HCT116 (cell line): ENCODE measurements at regions not wholly inside any gene's neighbourhood (a gene's known extent, or its start where the extent isn't known, plus 50 kb on each side); places are given as distances from the start of the nearest gene placed in this dataset.

Source experiments
- ATAC-seq: fragments of 200-7000 bp; cut with Tn5 transposase; 2 replicates; pipeline ENCODE4 v1.9.1; 2020; ENCODE audit warnings: mild to moderate bottlenecking, moderate library complexity
- BruUV-seq: library from RNA; stranded (reverse); fragments of 400-500 nt; replicated peaks from 2 replicates; lab custom pipeline; 2021; lab: Mats Ljungman, UMichigan
- CTCF ChIA-PET: fragments of 300-600 bp; sonication (Branson Sonifier 250); formaldehyde crosslinking; loops from one replicate; lab custom pipeline; 2021; ENCODE audit warnings: antibody characterized with exemption; lab: Charles Lee
- POLR2A ChIA-PET: fragments of 300-600, 350-600 bp; sonication (Branson Sonifier 250); formaldehyde crosslinking; loops from one replicate; lab custom pipeline; 2021; ENCODE audit warnings: antibody characterized with exemption; lab: Charles Lee
- RAD21 ChIA-PET, 2 experiments: fragments of 300-600 bp; sonication (Branson Sonifier 250); formaldehyde crosslinking; loops; one replicate each; lab custom pipeline; 2023; ENCODE audit warnings: low total read pairs in 2 of 2; ENCODE audit not compliant: uncharacterized antibody in 2 of 2, unreplicated experiment in 2 of 2, low non-redundant PET in 1 of 2; lab: Charles Lee
- DNase-seq: peaks from one replicate; pipeline ENCODE4 v3.0.0-alpha.2; 2010; ENCODE audit warnings: low read depth, low spot score
- H2AFZ ChIP-seq: fragments of 200-600 bp; shearing (Covaris generic), sonication (generic); 2 replicates; pipeline ENCODE4 v1.6.1; 2017; ENCODE audit warnings: low read depth, mixed run types, mixed read lengths, antibody characterized with exemption, low read length; ENCODE audit not compliant: poor library complexity, severe bottlenecking
- H3K27ac ChIP-seq: 2 replicates; pipeline ENCODE4 v1.5.1; 2012; ENCODE audit warnings: low read depth, low read length
- H3K27me3 ChIP-seq: fragments of 200-600 bp; sonication (generic); 2 replicates; pipeline ENCODE4 v1.6.1; 2016; ENCODE audit warnings: mixed run types, low read length, mixed read lengths; ENCODE audit not compliant: insufficient read depth
- H3K36me3 ChIP-seq, 2 experiments: fragments of 200-500 bp in 1 of 2; fragments of 200-600 bp in 1 of 2; sonication (Bioruptor generic) in 1 of 2; sonication (generic) in 1 of 2; 2 replicates each; pipeline versions ENCODE4 v1.5.1 to v1.6.1; 2014 to 2016; ENCODE audit warnings: low read length in 2 of 2, inconsistent platforms in 1 of 2, mixed read lengths in 1 of 2, mixed run types in 1 of 2; ENCODE audit not compliant: insufficient read depth in 2 of 2, control insufficient read depth in 1 of 2
- H3K4me1 ChIP-seq, 2 experiments: fragments of 200-600 bp in 1 of 2; sonication (generic) in 1 of 2; 2 replicates each; pipeline versions ENCODE4 v1.5.1 to v1.6.1; 2012 to 2017; ENCODE audit warnings: low read length in 2 of 2, inconsistent platforms in 1 of 2, mild to moderate bottlenecking in 1 of 2, mixed read lengths in 1 of 2, mixed run types in 1 of 2, moderate library complexity in 1 of 2; ENCODE audit not compliant: insufficient read depth in 2 of 2, control insufficient read depth in 1 of 2
- H3K4me2 ChIP-seq: fragments of 200-600 bp; sonication (generic); 2 replicates; pipeline ENCODE4 v1.6.1; 2017; ENCODE audit warnings: mixed run types, low read length, mixed read lengths
- H3K4me3 ChIP-seq, 2 experiments: fragments of 200-600 bp in 1 of 2; sonication (generic) in 1 of 2; replicated peaks in 1 of 2; 2 replicates each; pipeline ENCODE4 v1.5.1; 2011 to 2016; ENCODE audit warnings: low read length in 2 of 2, control low read depth in 1 of 2, low read depth in 1 of 2, mild to moderate bottlenecking in 1 of 2, mixed read lengths in 1 of 2, mixed run types in 1 of 2
- H3K79me2 ChIP-seq: fragments of 200-600 bp; sonication (generic); 2 replicates; pipeline ENCODE4 v1.6.1; 2017; ENCODE audit warnings: mild to moderate bottlenecking, mixed run types, low read length, moderate library complexity, mixed read lengths; ENCODE audit not compliant: insufficient read depth
- H3K9ac ChIP-seq: fragments of 200-600 bp; sonication (generic); 2 replicates; pipeline ENCODE4 v1.6.1; 2016; ENCODE audit warnings: low read length, mixed read lengths
- H3K9me2 ChIP-seq: fragments of 200-600 bp; sonication (generic), shearing (Covaris generic); 2 replicates; pipeline ENCODE4 v1.6.1; 2017; ENCODE audit warnings: mixed run types, mild to moderate bottlenecking, moderate library complexity; ENCODE audit not compliant: insufficient read depth
- H3K9me3 ChIP-seq, 2 experiments: fragments of 200-500 bp in 1 of 2; fragments of 200-600 bp in 1 of 2; sonication (Bioruptor generic) in 1 of 2; sonication (generic) in 1 of 2; 2 replicates each; pipeline ENCODE4 v1.6.1; 2014 to 2017; ENCODE audit warnings: low read length in 2 of 2, mixed read lengths in 2 of 2, inconsistent platforms in 1 of 2, low read depth in 1 of 2, mild to moderate bottlenecking in 1 of 2, mixed run types in 1 of 2, moderate library complexity in 1 of 2; ENCODE audit not compliant: control insufficient read depth in 1 of 2, insufficient read depth in 1 of 2
- H4K20me1 ChIP-seq: fragments of 200-600 bp; sonication (generic), shearing (Covaris generic); 2 replicates; pipeline ENCODE4 v1.6.1; 2017; ENCODE audit warnings: mixed run types, mild to moderate bottlenecking, moderate library complexity; ENCODE audit not compliant: insufficient read depth
- CBX3 ChIP-seq: IDR thresholded peaks from 2 replicates; pipeline ENCODE4 v1.6.1; 2012; ENCODE audit warnings: low read depth
- CEBPB ChIP-seq: IDR thresholded peaks from 2 replicates; pipeline ENCODE4 v1.6.1; 2012; ENCODE audit warnings: low read depth
- EGR1 ChIP-seq: IDR thresholded peaks from 2 replicates; pipeline ENCODE4 v1.6.1; 2012; ENCODE audit warnings: low read depth
- ELF1 ChIP-seq: IDR thresholded peaks from 2 replicates; pipeline ENCODE4 v1.6.1; 2012; ENCODE audit warnings: low read depth, borderline replicate concordance
- EZH2 ChIP-seq: fragments of 200-600 bp; sonication (generic); IDR thresholded peaks from 2 replicates; pipeline ENCODE4 v1.6.1; 2017; ENCODE audit warnings: antibody characterized with exemption, mixed run types
- EZH2phosphoT487 ChIP-seq: fragments of 200-600 bp; IDR thresholded peaks from 2 replicates; pipeline ENCODE4 v1.6.1; 2018; ENCODE audit warnings: antibody characterized with exemption, borderline replicate concordance
- FOSL1 ChIP-seq: IDR thresholded peaks from 2 replicates; pipeline ENCODE4 v1.6.1; 2012; ENCODE audit warnings: low read depth
- POLR2A ChIP-seq: IDR thresholded peaks from 2 replicates; pipeline ENCODE4 v1.7.0; 2011; ENCODE audit warnings: borderline replicate concordance; ENCODE audit not compliant: insufficient read depth, insufficient read length; ENCODE audit errors: extremely low read depth
- POLR2AphosphoS5 ChIP-seq: IDR thresholded peaks from 2 replicates; pipeline ENCODE4 v1.6.1; 2011; ENCODE audit warnings: mild to moderate bottlenecking, low read depth, low read length, moderate library complexity
- RAD21 ChIP-seq: IDR thresholded peaks from 2 replicates; pipeline ENCODE4 v1.6.1; 2012; ENCODE audit warnings: low read depth, mild to moderate bottlenecking
- SIN3A ChIP-seq: IDR thresholded peaks from 2 replicates; pipeline ENCODE4 v1.6.1; 2012; ENCODE audit warnings: low read depth
- SRF ChIP-seq: IDR thresholded peaks from 2 replicates; pipeline ENCODE4 v1.6.1; 2012; ENCODE audit warnings: low read depth
- TCF7L2 ChIP-seq: IDR thresholded peaks from 2 replicates; pipeline ENCODE4 v1.7.0; 2011; ENCODE audit warnings: borderline replicate concordance, inconsistent platforms; ENCODE audit not compliant: insufficient read depth, insufficient read length; ENCODE audit errors: extremely low read depth
- YY1 ChIP-seq: IDR thresholded peaks from 2 replicates; pipeline ENCODE4 v1.6.1; 2011; ENCODE audit warnings: low read length, low read depth, moderate library complexity, mild to moderate bottlenecking; ENCODE audit not compliant: insufficient replicate concordance; ENCODE audit errors: extremely low read depth
- ZNF274 ChIP-seq: fragments of 200-500 bp; sonication (Bioruptor generic); IDR thresholded peaks from 2 replicates; pipeline ENCODE4 v1.6.1; 2014; ENCODE audit warnings: mild to moderate bottlenecking, low read depth, low read length, inconsistent platforms
- intact Hi-C: fragments of 100-400 bp; cut with micrococcal nuclease; formaldehyde crosslinking; loops from 2 replicates; pipeline ENCODE4 v1.10.0; 2022
- TF ChIP-seq, protein P1 (sequence below): IDR thresholded peaks from 2 replicates; pipeline ENCODE4 v1.6.1; 2011; ENCODE audit warnings: mild to moderate bottlenecking, low read length, moderate library complexity; ENCODE audit not compliant: insufficient replicate concordance; ENCODE audit errors: extremely low read depth
- TF ChIP-seq, protein P2 (sequence below): IDR thresholded peaks from 2 replicates; pipeline ENCODE4 v1.6.1; 2012
- TF ChIP-seq, protein P3 (sequence below), 3 experiments: fragments of 200-600 bp in 1 of 3; sonication (generic) in 1 of 3; IDR thresholded peaks in 2 of 3; conservative IDR thresholded peaks in 1 of 3; 2 replicates each; pipeline ENCODE4 v1.5.1; 2012 to 2017; ENCODE audit warnings: low read depth in 2 of 3, low read length in 2 of 3, antibody characterized with exemption in 1 of 3, borderline replicate concordance in 1 of 3, control low read depth in 1 of 3, mild to moderate bottlenecking in 1 of 3, mixed read lengths in 1 of 3, mixed run types in 1 of 3, moderate library complexity in 1 of 3; ENCODE audit not compliant: insufficient read depth in 1 of 3
- TF ChIP-seq, protein P4 (sequence below): IDR thresholded peaks from 2 replicates; pipeline ENCODE4 v1.6.1; 2012; ENCODE audit warnings: low read depth
- TF ChIP-seq, protein P5 (sequence below): IDR thresholded peaks from 2 replicates; pipeline ENCODE4 v1.6.1; 2012

DNA sequence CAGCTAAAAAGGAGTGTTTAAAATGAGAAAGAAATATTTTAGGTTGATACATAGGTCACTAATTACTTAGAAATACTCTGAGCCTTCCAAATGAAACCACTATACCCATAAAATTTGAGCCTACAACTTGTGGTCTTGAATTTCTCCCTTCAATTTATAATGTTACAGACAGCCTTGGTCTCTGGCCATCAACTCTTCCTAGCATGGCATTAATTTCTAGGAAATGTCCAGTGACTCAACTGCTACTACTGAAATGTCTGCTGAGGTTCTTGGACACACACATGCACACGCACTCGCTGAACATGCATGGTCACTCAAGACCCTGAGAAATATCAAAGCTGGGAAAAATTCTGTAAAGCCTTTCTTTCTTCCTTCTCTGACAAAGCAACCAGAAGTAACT lies 61.1 kb upstream of the SAMSN1 start:
- TF ChIP-seq, protein P1, sequence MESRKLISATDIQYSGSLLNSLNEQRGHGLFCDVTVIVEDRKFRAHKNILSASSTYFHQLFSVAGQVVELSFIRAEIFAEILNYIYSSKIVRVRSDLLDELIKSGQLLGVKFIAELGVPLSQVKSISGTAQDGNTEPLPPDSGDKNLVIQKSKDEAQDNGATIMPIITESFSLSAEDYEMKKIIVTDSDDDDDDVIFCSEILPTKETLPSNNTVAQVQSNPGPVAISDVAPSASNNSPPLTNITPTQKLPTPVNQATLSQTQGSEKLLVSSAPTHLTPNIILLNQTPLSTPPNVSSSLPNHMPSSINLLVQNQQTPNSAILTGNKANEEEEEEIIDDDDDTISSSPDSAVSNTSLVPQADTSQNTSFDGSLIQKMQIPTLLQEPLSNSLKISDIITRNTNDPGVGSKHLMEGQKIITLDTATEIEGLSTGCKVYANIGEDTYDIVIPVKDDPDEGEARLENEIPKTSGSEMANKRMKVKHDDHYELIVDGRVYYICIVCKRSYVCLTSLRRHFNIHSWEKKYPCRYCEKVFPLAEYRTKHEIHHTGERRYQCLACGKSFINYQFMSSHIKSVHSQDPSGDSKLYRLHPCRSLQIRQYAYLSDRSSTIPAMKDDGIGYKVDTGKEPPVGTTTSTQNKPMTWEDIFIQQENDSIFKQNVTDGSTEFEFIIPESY = no peak
- TF ChIP-seq, protein P2, sequence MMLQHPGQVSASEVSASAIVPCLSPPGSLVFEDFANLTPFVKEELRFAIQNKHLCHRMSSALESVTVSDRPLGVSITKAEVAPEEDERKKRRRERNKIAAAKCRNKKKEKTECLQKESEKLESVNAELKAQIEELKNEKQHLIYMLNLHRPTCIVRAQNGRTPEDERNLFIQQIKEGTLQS = no peak
- no peak for TF ChIP-seq POLR2AphosphoS5
- TF ChIP-seq POLR2A = no peak
- no peak for TF ChIP-seq EGR1
- no peak for TF ChIP-seq FOSL1
- TF ChIP-seq CBX3 = no peak
- no peak for TF ChIP-seq SIN3A
- no peak for TF ChIP-seq ELF1
- TF ChIP-seq TCF7L2 = no peak
- no peak for TF ChIP-seq ZNF274
- no peak for TF ChIP-seq EZH2phosphoT487
- TF ChIP-seq SRF = no peak
- TF ChIP-seq, protein P3, sequence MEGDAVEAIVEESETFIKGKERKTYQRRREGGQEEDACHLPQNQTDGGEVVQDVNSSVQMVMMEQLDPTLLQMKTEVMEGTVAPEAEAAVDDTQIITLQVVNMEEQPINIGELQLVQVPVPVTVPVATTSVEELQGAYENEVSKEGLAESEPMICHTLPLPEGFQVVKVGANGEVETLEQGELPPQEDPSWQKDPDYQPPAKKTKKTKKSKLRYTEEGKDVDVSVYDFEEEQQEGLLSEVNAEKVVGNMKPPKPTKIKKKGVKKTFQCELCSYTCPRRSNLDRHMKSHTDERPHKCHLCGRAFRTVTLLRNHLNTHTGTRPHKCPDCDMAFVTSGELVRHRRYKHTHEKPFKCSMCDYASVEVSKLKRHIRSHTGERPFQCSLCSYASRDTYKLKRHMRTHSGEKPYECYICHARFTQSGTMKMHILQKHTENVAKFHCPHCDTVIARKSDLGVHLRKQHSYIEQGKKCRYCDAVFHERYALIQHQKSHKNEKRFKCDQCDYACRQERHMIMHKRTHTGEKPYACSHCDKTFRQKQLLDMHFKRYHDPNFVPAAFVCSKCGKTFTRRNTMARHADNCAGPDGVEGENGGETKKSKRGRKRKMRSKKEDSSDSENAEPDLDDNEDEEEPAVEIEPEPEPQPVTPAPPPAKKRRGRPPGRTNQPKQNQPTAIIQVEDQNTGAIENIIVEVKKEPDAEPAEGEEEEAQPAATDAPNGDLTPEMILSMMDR (IDR thresholded peaks at IDR 0.05 in 2 of 3, conservative IDR thresholded peaks at IDR 0.05 in 1 of 3; ENCODE audit: borderline replicate concordance in 1 of 3, insufficient read depth in 1 of 3, low read depth in 2 of 3, low read length in 2 of 3) = no peak
- TF ChIP-seq, protein P4, sequence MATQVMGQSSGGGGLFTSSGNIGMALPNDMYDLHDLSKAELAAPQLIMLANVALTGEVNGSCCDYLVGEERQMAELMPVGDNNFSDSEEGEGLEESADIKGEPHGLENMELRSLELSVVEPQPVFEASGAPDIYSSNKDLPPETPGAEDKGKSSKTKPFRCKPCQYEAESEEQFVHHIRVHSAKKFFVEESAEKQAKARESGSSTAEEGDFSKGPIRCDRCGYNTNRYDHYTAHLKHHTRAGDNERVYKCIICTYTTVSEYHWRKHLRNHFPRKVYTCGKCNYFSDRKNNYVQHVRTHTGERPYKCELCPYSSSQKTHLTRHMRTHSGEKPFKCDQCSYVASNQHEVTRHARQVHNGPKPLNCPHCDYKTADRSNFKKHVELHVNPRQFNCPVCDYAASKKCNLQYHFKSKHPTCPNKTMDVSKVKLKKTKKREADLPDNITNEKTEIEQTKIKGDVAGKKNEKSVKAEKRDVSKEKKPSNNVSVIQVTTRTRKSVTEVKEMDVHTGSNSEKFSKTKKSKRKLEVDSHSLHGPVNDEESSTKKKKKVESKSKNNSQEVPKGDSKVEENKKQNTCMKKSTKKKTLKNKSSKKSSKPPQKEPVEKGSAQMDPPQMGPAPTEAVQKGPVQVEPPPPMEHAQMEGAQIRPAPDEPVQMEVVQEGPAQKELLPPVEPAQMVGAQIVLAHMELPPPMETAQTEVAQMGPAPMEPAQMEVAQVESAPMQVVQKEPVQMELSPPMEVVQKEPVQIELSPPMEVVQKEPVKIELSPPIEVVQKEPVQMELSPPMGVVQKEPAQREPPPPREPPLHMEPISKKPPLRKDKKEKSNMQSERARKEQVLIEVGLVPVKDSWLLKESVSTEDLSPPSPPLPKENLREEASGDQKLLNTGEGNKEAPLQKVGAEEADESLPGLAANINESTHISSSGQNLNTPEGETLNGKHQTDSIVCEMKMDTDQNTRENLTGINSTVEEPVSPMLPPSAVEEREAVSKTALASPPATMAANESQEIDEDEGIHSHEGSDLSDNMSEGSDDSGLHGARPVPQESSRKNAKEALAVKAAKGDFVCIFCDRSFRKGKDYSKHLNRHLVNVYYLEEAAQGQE = no peak
- no peak for TF ChIP-seq YY1
- TF ChIP-seq EZH2 = no peak
- TF ChIP-seq, protein P5, sequence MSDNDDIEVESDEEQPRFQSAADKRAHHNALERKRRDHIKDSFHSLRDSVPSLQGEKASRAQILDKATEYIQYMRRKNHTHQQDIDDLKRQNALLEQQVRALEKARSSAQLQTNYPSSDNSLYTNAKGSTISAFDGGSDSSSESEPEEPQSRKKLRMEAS = no peak
- no peak for TF ChIP-seq RAD21
- TF ChIP-seq CEBPB = no peak
- ChIA-PET POLR2A (no interaction called here), CTCF (no interaction called here), RAD21 (no interaction called here)
- no TSS peak for BruUV-seq
- ATAC-seq (no peak), DNase-seq (no peak)
- Histone ChIP-seq H3K4me2 (no peak overlapping the region), H3K9ac (no peak overlapping the region), H3K36me3 (no peaks in the 10 kb centered on the region), H3K27me3 (no peaks in the 10 kb centered on the region), H3K79me2 (no peaks in the 10 kb centered on the region), H3K9me2 (no peaks in the 10 kb centered on the region), H3K4me1 (no peaks in the 10 kb centered on the region), H3K4me3 (no peak overlapping the region), H2AFZ (no peak overlapping the region), H3K9me3 (no peaks in the 10 kb centered on the region), H4K20me1 (no peaks in the 10 kb centered on the region), H3K27ac (no peak overlapping the region)
- intact Hi-C loops = no loop called here
